Islet precursor cell (in vitro differentiated cells): ENCODE measurements at regions not wholly inside any gene's neighbourhood (a gene's known extent, or its start where the extent isn't known, plus 50 kb on each side); places are given as distances from the start of the nearest gene placed in this dataset.
A peak's percentile ranks its signal among the peaks of the same experiment; 100 is the strongest.

Source experiments
- DNase-seq: peaks from one replicate; pipeline ENCODE4 v3.0.0-alpha.2; 2018

DNA sequence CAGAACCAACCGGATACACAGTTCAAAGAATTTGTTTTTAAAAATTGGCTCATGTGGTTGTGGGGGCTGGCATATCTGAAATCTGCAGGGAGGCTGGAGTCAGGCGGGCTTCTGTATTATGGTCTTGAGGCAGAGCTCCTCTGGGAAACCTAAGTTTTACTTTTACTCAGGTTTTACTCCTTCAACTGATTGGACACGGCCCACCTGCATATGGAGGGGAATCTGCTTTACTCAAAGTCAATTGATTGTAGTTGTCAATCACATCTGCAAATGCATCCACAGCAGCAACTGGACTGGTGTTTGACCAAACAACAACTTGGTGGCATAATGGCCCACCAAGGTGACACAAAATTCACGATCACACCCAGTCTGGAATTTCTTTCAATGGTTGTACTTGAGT lies 103.4 kb downstream of the ERMARD start:
- no peak for DNase-seq

DNA sequence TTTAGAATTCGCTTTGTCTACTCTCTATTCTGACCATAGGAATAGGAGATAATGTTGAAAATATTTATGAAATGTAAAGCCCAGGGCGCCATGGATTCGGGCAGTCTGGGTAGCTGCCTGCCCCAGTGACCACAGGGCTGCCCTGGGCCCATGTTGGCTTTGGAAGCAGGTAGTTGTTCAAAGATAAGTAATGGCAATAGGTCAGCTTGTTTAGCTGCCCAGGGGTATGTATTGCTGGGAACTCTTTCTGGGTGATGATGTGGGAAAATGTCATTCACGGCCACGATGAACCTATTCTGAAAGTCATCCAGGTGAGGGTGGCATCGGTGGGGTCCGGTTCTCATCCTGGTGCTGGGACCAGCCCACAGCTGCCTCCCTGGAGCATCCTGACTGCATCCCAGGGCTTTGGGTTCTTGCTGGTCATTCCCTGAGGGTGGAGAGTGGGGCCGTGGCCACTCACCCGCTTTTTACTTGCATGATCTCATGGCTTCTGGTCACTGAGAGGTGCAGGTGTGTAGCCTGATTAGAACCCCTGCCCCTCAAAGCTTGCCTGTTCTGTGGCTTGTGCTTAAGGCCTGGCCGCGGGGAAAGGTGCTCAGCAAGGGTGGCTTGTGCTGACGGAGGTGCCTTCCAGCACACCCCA lies 102.8 kb downstream of the ERMARD start:
- DNase-seq, result no peak

DNA sequence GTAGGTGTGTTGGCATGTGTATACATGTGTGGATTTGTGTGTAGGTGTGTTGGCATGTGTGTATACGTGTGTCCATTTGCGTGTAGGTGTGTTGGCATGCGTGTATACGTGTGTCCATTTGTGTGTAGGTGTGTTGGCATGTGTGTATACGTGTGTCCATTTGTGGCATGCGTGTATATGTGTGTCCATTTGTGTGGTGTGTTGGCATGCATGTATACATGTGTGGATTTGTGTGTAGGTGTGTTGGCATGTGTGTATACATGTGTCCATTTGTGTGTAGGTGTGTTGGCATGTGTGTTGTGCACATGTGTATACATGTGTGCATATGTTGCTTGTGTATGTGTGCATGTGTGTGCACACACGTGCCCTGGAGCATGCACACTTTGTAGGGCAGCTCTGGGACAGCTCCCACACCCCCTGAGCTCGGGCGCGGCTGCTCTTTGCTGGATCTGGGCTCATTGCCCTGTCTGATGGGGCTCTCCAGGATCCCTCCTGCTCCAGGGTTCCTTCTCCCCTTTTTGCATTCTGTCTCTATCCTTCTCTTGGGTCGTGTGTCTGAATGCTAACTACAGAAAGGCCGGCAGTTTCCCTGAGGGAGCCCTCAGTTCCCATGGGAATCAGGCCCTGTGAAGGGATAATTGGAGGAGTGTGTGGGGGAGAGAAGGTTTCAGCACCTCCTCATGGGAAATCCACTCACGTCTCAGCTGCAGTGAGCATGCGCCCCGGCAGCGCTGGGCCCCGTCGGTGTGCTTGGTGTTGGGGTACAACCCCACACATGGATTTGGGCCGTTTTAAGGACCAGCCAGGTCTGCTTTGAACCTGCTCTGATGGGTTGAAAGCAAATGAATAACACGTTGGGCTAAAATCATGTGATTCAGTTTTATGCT lies 102.0 kb downstream of the ERMARD start:
- no peak for DNase-seq

DNA sequence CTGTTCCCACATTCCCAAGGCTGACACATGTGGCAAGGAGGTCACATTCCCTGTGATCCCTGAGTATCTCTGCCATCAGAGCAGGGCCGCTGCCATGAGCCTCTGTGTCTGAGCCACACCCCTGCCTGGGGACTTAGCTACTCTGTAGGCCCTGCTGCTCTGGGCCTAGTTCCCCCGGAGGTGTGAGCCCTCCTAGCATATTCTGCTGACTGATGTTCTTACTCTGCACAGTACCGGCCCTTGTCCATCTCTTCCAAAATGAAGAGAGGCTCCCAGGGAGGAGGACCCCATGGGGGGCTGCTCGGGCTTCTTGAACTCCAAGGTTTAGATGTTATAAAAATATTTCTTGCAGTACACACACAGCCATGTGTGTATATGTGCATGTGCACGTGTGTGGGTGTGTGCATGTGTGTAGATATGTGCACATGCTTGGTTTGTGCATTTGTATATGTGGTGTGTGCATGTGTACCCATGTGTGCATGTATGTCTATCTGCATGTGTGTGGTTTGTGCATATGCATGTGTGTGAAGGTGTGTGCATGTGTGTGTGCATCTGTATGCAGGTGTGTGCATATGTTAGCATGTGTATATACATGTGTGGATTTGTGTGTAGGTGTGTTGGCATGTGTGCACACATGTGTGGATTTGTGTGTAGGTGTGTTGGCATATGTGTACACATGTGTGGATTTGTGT lies 101.2 kb downstream of the ERMARD start:
- DNase-seq, result no peak

DNA sequence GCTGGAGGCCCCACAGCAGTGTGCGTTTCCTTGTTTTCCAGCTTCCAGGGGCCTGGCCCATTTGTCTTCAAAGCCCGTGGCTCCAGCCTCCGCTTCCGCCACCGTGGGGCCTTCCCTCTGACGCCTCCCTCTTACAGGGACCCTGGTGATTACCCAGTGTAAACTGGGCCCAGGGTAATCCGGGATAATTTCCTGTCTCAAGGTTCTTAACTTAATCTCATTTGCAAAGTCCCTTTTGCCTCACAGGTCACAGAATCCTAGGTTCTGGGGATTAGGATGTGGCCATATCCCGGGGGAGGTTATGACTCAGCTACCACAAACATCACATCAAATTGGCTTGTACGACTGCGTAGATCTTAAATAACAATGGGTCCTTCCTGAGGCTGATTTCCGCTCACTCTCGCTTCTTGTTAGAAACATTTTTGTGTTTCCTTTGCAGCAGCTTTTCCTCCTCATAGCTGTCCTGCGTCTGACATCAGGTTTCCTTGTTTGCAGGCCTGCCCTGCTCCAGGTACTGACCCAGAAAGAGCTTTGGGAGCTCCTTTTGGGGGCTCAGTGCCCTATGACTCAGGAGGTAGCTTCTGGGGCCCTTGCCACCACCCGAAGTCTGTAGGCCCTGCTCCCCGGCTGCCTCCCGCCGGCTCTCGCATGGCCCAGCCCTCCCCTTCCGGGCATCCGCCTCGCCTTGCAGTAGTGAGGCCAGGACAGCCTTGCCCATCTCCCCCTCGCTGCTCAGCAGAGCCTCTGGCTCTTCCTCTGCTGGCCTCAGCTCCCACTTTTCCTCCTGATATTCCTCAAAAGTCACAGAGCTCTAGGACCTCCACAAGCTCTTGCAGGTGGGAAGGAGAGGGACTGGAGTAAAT lies 100.5 kb downstream of the ERMARD start:
- peak; percentile 68 for DNase-seq

DNA sequence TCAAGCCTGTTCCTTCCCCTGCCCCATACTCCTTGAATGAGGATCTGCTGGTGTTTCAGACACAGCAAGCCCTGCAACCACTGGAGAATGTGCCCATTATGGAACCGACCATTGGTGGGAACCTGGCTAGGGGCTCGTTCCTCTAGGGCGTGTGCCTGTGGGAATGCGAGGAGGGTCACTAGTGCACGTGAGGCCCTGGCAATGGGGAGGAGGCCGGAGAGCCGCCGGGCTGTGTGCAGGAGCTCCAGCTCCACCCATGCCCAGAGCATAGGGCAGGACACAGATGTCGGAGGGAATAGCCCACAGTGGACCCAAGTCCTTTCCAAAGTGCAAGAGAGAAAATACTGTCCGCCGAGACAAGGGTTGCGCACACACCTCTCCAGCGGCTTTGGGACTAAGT lies 99.3 kb downstream of the ERMARD start:
- no peak for DNase-seq

DNA sequence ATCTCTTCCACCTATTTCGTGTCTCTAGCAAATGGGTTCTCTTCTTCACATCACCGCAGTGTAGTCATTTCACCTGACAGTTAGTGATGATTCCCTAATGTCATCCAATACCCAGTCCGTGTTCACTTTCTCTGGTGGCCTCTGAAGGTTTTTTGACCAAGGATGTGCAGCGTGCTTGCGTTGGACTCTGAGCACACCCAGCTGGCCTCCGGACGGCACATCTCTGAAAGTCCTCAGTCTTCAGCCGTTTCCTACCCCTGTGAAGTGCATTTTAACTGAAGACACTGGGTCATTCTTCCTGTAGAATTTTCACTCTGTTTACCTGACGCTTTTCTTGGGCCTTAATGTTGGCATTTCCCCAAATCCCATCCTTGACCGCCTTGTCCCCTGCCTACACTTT lies 98.7 kb downstream of the ERMARD start:
- no peak for DNase-seq

DNA sequence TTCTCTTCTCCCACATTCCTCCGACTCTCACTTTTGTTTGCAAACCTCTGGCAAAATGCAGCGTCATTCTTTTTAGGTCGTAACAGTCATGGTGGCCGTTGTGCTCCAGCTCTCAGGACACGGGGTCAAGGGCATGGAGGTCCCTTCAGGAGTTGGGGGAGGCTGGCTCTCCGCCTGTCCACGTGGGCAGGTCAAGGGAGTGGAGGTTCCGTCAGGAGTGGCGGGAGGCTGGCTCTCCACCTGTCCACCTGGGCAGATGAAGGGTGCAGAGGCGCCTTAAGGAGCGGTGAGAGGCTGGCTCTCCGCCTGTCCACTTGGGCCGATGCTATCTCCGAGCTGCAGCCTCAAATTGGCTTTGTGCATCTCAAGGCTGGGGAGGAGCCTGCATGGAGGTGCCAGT lies 98.0 kb downstream of the ERMARD start:
- peak; percentile 37 for DNase-seq

DNA sequence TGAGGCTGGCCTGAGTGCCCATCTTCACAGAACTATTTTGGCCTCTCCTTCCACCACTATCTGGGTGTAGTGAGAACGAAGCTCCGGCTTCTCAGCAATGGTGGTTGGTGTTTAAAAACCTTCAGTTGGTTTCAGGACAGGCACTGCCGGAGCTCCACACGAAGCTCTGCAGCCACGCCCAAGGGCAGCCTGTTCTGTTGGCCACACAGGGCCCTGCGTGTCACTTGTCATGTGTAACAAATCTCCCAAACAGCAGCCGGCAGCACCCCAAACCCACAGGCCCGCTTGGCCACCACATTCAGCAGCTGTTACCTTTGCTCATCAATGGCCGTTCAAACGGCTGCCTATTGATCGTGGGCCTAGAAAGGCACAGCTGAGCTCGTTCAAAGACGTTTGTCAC lies 97.5 kb downstream of the ERMARD start:
- DNase-seq, result peak; percentile 24

DNA sequence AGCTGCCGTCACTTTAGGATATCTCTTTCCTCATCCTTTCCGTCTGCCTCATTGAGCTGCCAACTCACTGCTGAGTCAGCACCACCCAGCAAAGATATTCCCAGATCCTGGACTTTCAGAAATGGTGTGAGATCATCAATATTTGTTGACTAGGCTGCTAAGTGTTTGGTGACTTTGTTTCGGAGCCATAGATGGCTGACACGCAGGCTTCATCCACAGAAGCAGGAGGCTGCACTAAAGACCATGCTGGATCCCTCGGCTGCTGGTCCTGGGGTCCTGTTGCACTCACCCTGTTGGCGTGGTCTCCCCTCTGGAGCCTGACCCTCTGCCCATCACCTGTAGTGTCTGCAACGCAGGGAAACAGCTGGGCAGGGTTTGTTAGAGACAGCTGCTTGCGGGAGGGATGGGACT lies 96.5 kb downstream of the ERMARD start:
- peak; percentile 13 for DNase-seq

DNA sequence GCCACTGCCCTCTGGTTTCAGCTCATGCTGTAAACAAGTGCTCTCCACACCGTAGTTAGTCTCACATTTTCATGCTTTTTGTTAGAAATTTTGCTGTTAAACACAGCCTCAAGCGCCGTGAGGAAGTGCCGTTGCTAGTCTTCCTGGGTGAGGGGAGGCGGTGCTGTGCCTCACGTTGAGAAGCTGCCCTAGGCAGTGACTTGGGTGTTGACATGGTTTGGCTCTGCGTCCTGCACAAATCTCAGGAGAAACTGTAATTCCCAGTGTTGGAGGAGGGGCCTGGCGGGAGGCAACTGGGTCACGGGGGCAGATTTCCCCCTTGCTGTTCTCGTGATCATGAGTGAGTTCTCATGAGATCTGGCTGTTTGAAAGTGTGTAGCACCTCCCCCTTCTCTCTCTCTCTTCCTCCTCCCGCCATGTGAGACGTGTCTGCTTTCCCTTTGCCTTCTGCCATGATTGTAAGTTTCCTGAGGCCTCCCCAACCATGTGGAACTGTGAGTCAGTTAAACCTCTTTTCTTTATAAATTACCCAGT lies 95.8 kb downstream of the ERMARD start:
- DNase-seq, result peak; percentile 51

DNA sequence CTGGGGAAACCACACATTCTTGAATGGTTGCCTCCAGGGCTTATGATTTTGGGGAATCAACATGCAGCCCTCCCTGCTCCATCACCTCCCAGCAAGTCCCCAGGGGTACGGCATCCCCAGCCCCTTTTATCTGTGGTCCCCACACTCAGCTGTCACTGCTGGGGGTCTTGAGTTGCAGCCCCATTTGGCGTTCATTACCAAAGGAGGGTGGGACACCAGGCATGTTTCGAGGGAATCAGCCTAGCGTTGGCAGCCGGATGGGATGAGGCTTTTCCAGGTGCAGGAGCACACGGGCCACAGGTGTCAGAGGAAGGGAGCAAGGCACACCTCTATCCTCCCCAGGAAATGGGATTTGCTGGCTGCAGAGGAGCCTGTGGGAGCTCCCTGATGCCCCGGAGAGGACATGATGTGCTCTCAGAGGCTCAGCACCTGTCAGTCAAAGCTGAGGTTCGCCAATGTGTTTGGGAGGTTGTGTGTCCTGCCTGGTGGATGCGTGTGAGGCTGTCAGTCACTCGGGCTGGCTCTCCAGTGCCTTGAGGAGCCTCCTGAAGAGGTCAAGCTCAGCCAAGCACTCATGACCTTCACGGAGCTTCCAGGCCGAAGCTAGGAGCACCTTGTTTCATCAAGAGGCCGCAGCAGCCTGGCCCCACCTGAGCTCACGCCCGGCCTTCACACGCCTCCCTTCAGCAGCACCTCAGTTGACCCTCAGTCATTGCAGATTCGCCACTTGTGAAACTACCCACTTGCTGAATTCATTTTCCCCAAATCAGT lies 95.0 kb downstream of the ERMARD start:
- peak; percentile 33 for DNase-seq

DNA sequence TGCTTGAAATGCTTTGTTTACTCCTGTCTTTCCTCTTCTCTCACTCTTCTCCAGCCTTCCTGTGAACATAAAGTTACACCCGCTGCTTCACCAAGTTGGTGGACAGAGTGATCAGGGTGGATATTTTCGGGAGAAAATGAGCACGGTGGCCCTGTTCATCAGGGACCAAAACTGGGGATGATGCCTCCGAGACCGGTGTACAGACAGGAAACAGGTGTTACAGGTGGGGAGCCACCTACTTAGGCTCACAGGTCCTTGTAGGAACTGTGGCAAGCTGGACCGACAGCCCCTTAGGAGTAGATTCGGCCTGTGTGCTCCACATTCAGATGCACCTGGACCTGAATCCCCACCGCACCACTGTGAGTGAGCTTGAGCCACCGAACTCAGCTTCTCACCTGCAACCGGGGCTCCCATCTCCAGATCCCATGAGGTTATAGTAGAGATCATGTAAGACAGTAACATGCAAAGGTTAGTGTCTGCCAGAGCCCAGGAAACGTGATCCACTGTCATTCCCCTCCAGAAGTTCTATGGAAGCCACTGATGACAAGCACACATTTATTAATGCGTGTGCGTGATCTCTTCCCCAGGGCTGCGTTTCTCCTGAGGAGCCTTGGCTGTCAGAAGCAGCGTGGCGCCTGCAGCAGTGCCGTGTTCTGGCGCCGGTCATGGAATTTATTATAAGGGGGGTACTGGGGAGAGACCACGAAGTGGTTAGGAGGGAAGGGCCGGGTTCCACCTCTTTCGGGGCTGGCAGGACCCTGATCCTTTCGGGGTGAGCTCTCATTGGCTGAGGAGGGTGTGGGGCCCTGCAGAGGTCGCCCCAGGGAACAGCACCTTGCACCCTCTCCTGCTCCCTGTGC lies 94.2 kb downstream of the ERMARD start:
- peak; percentile 40 for DNase-seq

DNA sequence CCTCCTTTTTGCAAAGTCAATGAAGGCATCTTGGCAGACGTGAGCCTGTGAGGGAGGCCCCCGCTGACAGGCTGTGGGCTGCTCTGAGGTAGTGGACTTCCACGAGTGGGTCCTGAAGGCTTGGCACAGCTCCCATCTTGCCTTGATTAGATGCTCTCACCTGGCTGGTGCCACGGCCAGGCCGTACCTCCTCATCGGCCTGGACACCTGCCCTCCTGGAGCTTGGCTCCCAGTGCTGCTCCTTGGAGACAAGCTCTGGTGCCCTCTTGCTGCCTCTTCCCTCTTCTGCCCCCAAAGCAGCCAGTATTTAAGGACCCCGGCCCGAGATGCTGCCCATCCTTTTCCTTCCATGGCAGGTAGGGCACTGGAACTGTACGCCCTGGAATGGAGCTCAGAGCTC lies 93.5 kb downstream of the ERMARD start:
- peak; percentile 43 for DNase-seq

DNA sequence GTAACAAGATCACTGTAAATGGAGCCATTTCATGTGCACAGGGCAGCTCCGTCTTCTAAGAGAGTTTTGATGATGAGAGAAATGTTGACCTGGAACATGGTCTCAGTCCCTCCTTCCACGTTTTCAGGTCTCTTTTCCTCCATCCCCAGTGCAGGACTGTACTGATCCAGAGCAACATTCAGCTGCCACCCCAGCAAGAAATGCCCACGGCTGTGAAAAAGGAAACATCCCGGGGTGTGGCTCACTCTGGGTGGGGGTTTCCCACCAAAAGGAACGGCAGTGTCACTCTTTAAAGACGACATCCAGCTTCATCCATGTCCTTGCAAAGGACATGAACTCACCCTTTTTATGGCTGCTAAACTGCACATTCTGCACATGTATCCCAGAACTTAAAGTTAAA lies 92.6 kb downstream of the ERMARD start:
- peak; percentile 4 for DNase-seq

DNA sequence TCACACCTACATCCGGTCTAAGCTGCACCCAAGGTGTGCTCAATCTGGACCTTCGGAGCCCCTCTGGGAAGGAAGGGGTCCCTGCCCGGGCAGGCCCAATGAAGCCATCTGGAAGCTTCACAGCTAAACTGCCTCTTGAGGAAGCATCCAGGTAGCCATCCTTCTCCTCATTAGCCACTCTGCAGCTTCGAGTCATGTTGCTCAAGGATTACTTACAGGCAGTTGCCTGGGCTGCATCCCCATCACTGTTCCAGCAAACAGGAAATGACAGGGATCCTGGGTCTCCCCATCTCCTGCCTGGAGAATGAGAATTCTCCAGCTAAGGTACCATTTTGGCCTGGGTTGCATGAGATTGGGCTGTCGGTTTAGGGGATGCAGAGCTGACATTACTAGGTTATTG lies 91.7 kb downstream of the ERMARD start:
- no peak for DNase-seq

DNA sequence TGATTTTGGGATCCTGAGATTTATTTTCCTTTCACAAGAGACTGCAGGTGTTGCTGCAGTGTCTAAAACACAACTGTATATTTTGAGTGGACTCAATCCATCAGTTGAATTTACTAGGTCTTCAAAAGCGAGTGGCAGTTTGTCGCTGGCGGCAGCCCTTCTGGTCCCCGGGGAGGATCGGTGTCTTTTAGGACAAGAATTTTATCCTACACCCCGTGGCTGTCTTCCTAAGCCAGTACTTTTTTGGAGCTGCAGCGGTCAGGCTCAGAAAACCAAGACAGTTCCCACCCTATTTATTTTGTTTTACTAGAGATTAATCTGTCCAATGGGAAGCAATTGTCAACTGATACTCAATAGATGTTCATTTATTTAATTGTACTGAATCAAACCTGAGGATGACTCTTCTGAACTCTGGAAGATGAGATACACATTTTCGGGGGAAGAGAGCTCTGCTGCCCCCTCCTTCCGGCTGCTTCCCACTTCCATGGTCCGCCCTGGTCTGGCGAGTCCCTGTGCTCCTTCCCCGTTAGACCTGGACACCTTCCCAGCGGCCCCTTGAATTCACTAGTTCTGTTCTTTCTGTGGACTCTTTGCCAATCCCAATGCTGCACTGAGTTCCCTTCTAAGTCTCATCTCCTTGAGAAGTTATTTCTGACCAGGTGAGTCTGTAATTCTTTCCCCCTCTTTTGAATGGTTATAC lies 90.6 kb downstream of the ERMARD start:
- no peak for DNase-seq

DNA sequence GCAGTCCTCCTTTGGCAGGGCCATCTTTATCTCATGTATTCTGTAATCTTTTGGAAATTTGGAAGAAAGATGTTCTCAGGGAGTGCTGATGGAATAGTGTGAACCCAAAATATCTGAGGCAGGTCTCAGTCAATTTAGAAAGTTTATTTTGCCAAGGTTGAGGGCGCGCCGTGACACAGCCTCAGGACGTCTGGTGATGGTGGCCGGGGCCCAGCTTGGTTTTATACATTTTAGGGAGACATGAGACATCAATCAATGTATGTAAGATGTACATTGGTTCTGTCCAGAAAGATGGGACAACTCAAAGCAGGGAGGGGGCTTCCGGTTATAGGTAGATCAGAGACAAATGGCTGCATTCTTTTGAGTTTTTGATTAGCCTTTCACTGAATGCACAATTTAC lies 89.8 kb downstream of the ERMARD start:
- DNase-seq, result no peak

DNA sequence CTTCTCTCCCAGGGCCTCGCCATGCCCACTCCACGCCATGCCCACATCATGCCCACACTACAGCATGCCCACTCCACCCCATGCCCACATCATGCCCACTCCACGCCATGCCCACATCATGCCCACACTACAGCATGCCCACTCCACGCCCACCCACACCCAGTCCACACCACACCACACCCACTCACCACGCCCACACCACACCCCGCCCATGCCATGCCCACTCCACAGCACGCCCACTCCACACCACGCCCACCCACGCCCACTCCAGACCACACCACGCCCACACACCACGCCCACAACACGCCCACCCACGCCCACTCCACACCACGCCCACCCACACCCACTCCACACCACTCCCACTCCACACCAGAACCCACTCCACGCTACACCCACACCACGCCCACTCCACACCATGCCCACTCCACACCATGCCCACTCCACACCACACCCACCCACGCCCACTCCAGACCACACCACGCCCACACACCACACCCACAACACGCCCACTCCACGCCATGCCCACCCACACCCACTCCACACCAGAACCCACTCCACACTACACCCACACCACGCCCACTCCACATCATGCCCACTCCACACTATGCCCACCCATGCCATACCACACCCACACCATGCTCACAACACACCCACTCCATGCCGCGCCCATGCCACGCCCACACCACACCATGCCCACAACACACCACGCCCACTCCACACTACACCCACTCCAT lies 88.6 kb downstream of the ERMARD start:
- DNase-seq, result no peak
